Natural killer cell (primary cell): ENCODE measurements at regions not wholly inside any gene's neighbourhood (a gene's known extent, or its start where the extent isn't known, plus 50 kb on each side); places are given as distances from the start of the nearest gene placed in this dataset.

Source experiments
- ATAC-seq, 3 donors: fragments of 150-1000 bp in 2 of 3; fragments of 200-7000 bp in 1 of 3; cut with Tn5 transposase; 1 replicate in 1 of 3; 2 replicates in 2 of 3; pipeline ENCODE4 v1.10.0; 2021; ENCODE audit warnings: mild to moderate bottlenecking in 2 of 3, moderate library complexity in 2 of 3
- DNase-seq, 2 donors: peaks; one replicate each; pipeline versions ENCODE4 v3.0.0 to v3.0.0-alpha.2; 2013 to 2021; ENCODE audit warnings: mixed read lengths in 1 of 2
- H3K27ac ChIP-seq: one replicate; pipeline ENCODE4 v1.5.1; 2013; ENCODE audit warnings: mild to moderate bottlenecking, low read length
- H3K27me3 ChIP-seq: one replicate; pipeline ENCODE4 v1.6.1; 2013; ENCODE audit warnings: low read length; ENCODE audit not compliant: control insufficient read depth, insufficient read depth
- H3K36me3 ChIP-seq: one replicate; pipeline ENCODE4 v1.6.1; 2013; ENCODE audit warnings: low read length; ENCODE audit not compliant: control insufficient read depth, insufficient read depth
- H3K4me1 ChIP-seq: one replicate; pipeline ENCODE4 v1.6.1; 2013; ENCODE audit warnings: low read length; ENCODE audit not compliant: control insufficient read depth, insufficient read depth
- H3K4me3 ChIP-seq: one replicate; pipeline ENCODE4 v1.5.1; 2013; ENCODE audit warnings: low read length
- H3K9me3 ChIP-seq: one replicate; pipeline ENCODE4 v1.6.1; 2013; ENCODE audit warnings: low read length; ENCODE audit not compliant: control insufficient read depth, insufficient read depth
- H3K27ac Mint-ChIP-seq, 2 donors: one replicate each; pipeline ENCODE4 v1.8.0; 2022; ENCODE audit warnings: mild to moderate bottlenecking in 2 of 2, mixed read lengths in 2 of 2, moderate library complexity in 1 of 2
- H3K27me3 Mint-ChIP-seq, 2 donors: one replicate each; pipeline ENCODE4 v1.8.0; 2022; ENCODE audit warnings: low read depth in 2 of 2, mixed read lengths in 2 of 2
- H3K36me3 Mint-ChIP-seq: one replicate; pipeline ENCODE4 v1.8.0; 2022; ENCODE audit warnings: mixed read lengths
- H3K4me1 Mint-ChIP-seq, 2 donors: one replicate each; pipeline ENCODE4 v1.8.0; 2022; ENCODE audit warnings: mixed read lengths in 2 of 2
- H3K4me3 Mint-ChIP-seq: one replicate; pipeline ENCODE4 v1.8.0; 2022; ENCODE audit warnings: mild to moderate bottlenecking, moderate library complexity, mixed read lengths
- H3K9me3 Mint-ChIP-seq, 2 donors: one replicate each; pipeline ENCODE4 v1.8.0; 2022; ENCODE audit warnings: mixed read lengths in 2 of 2
- WGBS: methylation state at CpG from one replicate; pipeline ENCODE4 v1.1.7; 2013; ENCODE audit warnings: missing lambda C conversion rate; ENCODE audit not compliant: insufficient coverage; 5-methylcytosine and 5-hydroxymethylcytosine counted together
- intact Hi-C: fragments of 100-400 bp; cut with micrococcal nuclease; formaldehyde crosslinking; loops from one replicate; pipeline ENCODE4 v1.14.2; 2022
- TF ChIP-seq, protein P1 (sequence below): fragments of 200-600 bp; IDR thresholded peaks from one replicate; pipeline ENCODE4 v1.8.0; 2022; ENCODE audit warnings: antibody characterized with exemption

DNA sequence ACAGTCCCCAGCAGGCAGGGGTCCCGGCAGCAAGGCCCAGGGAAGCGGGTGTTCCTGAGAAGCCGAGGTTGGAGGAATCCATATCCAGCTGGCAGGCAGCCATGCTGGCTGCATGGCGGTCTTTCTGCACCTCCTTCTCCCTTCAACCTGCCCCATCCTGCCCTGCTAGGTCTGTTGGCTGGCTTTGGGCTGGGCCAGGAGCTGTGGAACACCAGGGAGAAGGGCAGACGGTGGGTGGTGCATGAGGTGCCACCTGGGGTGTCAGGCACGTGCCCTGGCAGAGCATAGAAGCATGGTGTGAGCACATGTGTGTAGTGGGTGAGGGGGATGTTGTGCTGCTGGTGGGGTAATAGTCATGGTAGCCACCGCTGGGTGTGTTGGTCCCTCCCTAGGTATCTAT lies 150.1 kb downstream of the PJA1 start:
- ATAC-seq: no peak
- intact Hi-C loops: no loop called here
- Histone ChIP-seq H3K4me1 (no peaks in the 10 kb centered on the region), H3K27ac (no peak overlapping the region), H3K27me3 (no peaks in the 10 kb centered on the region), H3K36me3 (no peaks in the 10 kb centered on the region), H3K4me3 (no peak overlapping the region), H3K9me3 (no peaks in the 10 kb centered on the region)
- no peaks in the 10 kb centered on the region for H3K4me1 Mint-ChIP-seq
- TF ChIP-seq, protein P1, sequence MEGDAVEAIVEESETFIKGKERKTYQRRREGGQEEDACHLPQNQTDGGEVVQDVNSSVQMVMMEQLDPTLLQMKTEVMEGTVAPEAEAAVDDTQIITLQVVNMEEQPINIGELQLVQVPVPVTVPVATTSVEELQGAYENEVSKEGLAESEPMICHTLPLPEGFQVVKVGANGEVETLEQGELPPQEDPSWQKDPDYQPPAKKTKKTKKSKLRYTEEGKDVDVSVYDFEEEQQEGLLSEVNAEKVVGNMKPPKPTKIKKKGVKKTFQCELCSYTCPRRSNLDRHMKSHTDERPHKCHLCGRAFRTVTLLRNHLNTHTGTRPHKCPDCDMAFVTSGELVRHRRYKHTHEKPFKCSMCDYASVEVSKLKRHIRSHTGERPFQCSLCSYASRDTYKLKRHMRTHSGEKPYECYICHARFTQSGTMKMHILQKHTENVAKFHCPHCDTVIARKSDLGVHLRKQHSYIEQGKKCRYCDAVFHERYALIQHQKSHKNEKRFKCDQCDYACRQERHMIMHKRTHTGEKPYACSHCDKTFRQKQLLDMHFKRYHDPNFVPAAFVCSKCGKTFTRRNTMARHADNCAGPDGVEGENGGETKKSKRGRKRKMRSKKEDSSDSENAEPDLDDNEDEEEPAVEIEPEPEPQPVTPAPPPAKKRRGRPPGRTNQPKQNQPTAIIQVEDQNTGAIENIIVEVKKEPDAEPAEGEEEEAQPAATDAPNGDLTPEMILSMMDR: no peak
- no peak overlapping the region for H3K27ac Mint-ChIP-seq
- H3K4me3 Mint-ChIP-seq: no peak overlapping the region
- no peaks in the 10 kb centered on the region for H3K9me3 Mint-ChIP-seq
- no peak for DNase-seq
- whole genome bisulfite sequencing: 91% methylated on average over 6 of the region's 7 CpGs
- H3K27me3 Mint-ChIP-seq: peaks cover 2 to 7% of the 10 kb centered on the region in 2 donors
- H3K36me3 Mint-ChIP-seq: no peaks in the 10 kb centered on the region

- WGBS: 92% methylated on average over 2 of the region's 2 CpGs
- no peaks in the 10 kb centered on the region for H3K4me1 Mint-ChIP-seq
- intact Hi-C loops: no loop called here
Observed at GRCh38 chrX:69014200-69014599, 151.1 kb downstream of the PJA1 start.

GRCh38 chrX:69010339-69010738 lies 154.9 kb downstream of the PJA1 start:
- intact Hi-C loops: no loop called here
- H3K27me3 ChIP-seq: no peaks in the 10 kb centered on the region
- Mint-ChIP-seq H3K4me3 (no peak overlapping the region), H3K9me3 (no peaks in the 10 kb centered on the region), H3K4me1 (no peaks in the 10 kb centered on the region), H3K36me3 (no peaks in the 10 kb centered on the region), H3K27ac (no peak overlapping the region), H3K27me3 (peaks cover 2 to 22% of the 10 kb centered on the region in 2 donors)
- no peaks in the 10 kb centered on the region for H3K9me3 ChIP-seq
- no peaks in the 10 kb centered on the region for H3K36me3 ChIP-seq
- 88% methylated on average over 4 of the region's 4 CpGs for WGBS
- TF ChIP-seq, protein P1: no peak
- H3K27ac ChIP-seq: no peak overlapping the region
- ATAC-seq (no peak), DNase-seq (no peak)
- H3K4me1 ChIP-seq: no peaks in the 10 kb centered on the region
- no peak overlapping the region for H3K4me3 ChIP-seq

More at GRCh38 chrX:69014200-69014599, 151.1 kb downstream of the PJA1 start:
- H3K4me3 ChIP-seq: no peak overlapping the region
- H3K27ac ChIP-seq: no peak overlapping the region
- H3K27me3 ChIP-seq: no peaks in the 10 kb centered on the region
- DNase-seq (no peak), ATAC-seq (no peak)
- H3K9me3 Mint-ChIP-seq: no peaks in the 10 kb centered on the region
- H3K27ac Mint-ChIP-seq: no peak overlapping the region
- no peaks in the 10 kb centered on the region for H3K36me3 Mint-ChIP-seq
- TF ChIP-seq, protein P1: no peak
- no peak overlapping the region for H3K4me3 Mint-ChIP-seq
- no peaks in the 10 kb centered on the region for H3K4me1 ChIP-seq
- no peaks in the 10 kb centered on the region for H3K36me3 ChIP-seq
- peaks cover 2 to 7% of the 10 kb centered on the region in 2 donors for H3K27me3 Mint-ChIP-seq
- H3K9me3 ChIP-seq: no peaks in the 10 kb centered on the region

GRCh38 chrX:69000877-69001276 lies 164.4 kb downstream of the PJA1 start:
- H3K27me3 ChIP-seq: no peaks in the 10 kb centered on the region
- Mint-ChIP-seq H3K27ac (no peak overlapping the region), H3K9me3 (no peaks in the 10 kb centered on the region), H3K4me1 (no peaks in the 10 kb centered on the region), H3K27me3 (peaks cover 5 to 26% of the 10 kb centered on the region in 2 donors), H3K4me3 (no peak overlapping the region), H3K36me3 (no peaks in the 10 kb centered on the region)
- ATAC-seq (no peak), DNase-seq (no peak)
- WGBS: 21% methylated on average over 4 of the region's 4 CpGs
- intact Hi-C loops: no loop called here
- no peaks in the 10 kb centered on the region for H3K9me3 ChIP-seq
- no peaks in the 10 kb centered on the region for H3K36me3 ChIP-seq
- no peaks in the 10 kb centered on the region for H3K4me1 ChIP-seq
- no peak overlapping the region for H3K27ac ChIP-seq
- no peak overlapping the region for H3K4me3 ChIP-seq
- TF ChIP-seq, protein P1: no peak
